PC-9 (cell line): ENCODE measurements at regions not wholly inside any gene's neighbourhood (a gene's known extent, or its start where the extent isn't known, plus 50 kb on each side); places are given as distances from the start of the nearest gene placed in this dataset.

Source experiments
- CTCF ChIP-seq: fragments of 200-600 bp; sonication (generic); conservative IDR thresholded peaks from 2 replicates; pipeline ENCODE4 v1.6.1; 2017; ENCODE audit warnings: mixed run types, antibody characterized with exemption, mild to moderate bottlenecking, moderate library complexity
- EZH2 ChIP-seq: fragments of 200-600 bp; sonication (generic); IDR thresholded peaks from 2 replicates; pipeline ENCODE4 v1.8.0; 2017; ENCODE audit warnings: antibody characterized with exemption, low read depth

GRCh38 chr1:191561276-191561675 lies 597.0 kb upstream of the RGS18 start:
- TF ChIP-seq CTCF: no peak
- no peak for TF ChIP-seq EZH2
